ENCODE measurements at regions not wholly inside any gene's neighbourhood (a gene's known extent, or its start where the extent isn't known, plus 50 kb on each side); places are given as distances from the start of the nearest gene placed in this dataset.
"Not testable (repeated sequence)": the region's sequence is repeated elsewhere in the genome, so short reads cannot be mapped to it uniquely, and the experiment has no call there.

DNA sequence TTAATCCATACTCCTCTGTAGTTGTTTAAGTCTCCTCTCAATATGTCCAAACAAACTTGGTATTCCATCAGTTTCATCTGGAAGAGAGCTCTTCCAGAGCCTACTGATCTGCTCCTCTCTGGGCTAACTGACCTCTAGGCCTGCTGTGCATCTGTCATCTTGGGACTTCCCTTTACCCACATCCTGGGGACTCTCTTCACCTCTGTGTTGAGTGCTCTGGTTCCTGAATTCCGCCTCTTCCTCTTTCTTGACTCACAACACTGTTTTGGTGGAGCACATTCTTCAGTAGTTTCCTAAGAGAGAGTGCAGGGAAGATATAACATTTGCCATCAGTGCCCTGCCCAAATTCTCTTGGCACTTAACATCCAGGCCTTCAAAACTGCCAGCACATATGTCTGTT lies 55.9 kb upstream of the NOTCH2NLA start:
- not testable (repeated sequence) for DNase-seq (ENCODE audit: low spot score)

- DNase-seq (ENCODE audit: low spot score), result not testable (repeated sequence)
Measured at GRCh38 chr1:146283527-146283880, 54.7 kb upstream of the NOTCH2NLA start.

DNA sequence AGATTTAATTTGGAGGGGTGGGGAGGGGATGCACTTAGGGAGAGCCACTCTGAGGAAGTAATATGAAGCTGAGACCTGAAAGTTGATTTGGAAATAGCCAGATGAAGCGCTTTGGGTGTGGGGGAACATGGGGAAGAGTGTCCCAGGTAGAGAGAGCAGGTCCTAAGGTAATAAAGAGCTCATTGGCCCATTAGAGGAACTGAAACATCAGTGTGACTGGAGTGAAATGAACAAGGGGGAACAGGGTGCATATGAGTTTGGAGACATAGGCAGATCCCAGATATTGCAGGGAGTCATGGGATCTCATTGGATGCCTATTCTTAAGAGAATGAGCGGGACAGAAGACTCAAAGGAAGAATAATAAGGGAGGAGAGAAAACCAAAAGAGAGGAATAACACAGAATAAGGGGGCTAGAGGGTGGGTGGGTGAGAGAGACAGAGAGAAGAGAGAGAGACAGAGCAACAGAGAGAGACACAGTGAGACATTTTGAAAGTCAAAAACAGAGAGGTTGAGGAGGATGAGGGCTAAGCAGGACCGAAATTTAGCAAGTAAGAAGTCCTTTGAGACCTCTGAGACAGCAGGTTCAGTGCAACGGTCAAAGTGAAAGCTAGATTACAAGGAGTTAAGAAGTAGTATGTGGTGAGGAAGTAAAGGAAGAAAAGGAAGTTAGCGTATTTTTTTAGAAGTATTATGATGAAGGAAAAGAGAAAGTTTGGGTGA lies 54.1 kb upstream of the NOTCH2NLA start:
- not testable (repeated sequence) for DNase-seq (ENCODE audit: low spot score)

DNA sequence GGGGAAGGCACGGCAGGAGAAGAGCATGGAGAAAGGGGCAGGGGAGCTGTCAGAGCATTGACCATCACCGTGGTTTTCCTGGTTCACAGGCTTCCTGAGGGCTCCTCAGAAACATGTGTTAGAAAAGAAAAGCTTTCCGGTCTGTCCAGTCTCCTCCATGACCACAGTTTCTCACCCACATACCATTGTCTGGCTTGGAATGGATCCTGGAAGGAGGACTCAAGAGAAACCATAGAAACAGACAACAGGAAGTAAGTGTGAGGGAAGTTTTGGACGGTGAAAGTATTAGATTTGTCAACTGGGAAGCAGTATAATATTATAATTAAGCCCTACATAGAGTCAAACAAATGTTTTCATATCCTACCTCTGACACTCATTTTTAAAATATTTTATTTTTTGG lies 52.7 kb upstream of the NOTCH2NLA start:
- not testable (repeated sequence) for DNase-seq (ENCODE audit: low spot score)

GRCh38 chr1:146278758-146279157 lies 49.9 kb upstream of the NOTCH2NLA start:
- not testable (repeated sequence) for DNase-seq (ENCODE audit: low spot score)
